Stomach (tissue), 8 donors: ENCODE measurements at regions not wholly inside any gene's neighbourhood (a gene's known extent, or its start where the extent isn't known, plus 50 kb on each side); places are given as distances from the start of the nearest gene placed in this dataset.

Experiments used
- DNase-seq, 2 donors: peaks; one replicate each; pipeline versions ENCODE4 v3.0.0 to v3.0.0-alpha.2; 2013 to 2019
- H3K27ac ChIP-seq, 5 donors: fragments of 200-600 bp in 4 of 5; sonication (generic) in 4 of 5; one replicate each; pipeline ENCODE4 v1.5.1; 2013 to 2019; ENCODE audit warnings: mild to moderate bottlenecking in 1 of 5, moderate library complexity in 1 of 5
- H3K27me3 ChIP-seq, 3 donors: fragments of 200-600 bp; sonication (generic); one replicate each; pipeline ENCODE4 v1.5.1; 2017 to 2019; ENCODE audit warnings: mixed run types in 1 of 3
- H3K36me3 ChIP-seq, 4 donors: fragments of 200-600 bp; sonication (generic); 1 replicate in 3 of 4; 2 replicates in 1 of 4; pipeline ENCODE4 v1.5.1; 2016 to 2019
- H3K4me1 ChIP-seq, 4 donors: fragments of 200-600 bp; sonication (generic); one replicate each; pipeline ENCODE4 v1.5.1; 2016 to 2019
- H3K4me3 ChIP-seq, 4 donors: fragments of 200-600 bp; sonication (generic) in 3 of 4; one replicate each; pipeline ENCODE4 v1.5.1; 2016 to 2019; ENCODE audit warnings: mild to moderate bottlenecking in 1 of 4
- H3K9me3 ChIP-seq, 4 donors: fragments of 200-600 bp; sonication (generic); one replicate each; pipeline ENCODE4 v1.5.1; 2016 to 2019
- CTCF ChIP-seq, 7 experiments: fragments of 450-650 bp in 4 of 7; fragments of 200-600 bp in 3 of 7; sonication (generic) in 3 of 7; IDR thresholded peaks; one replicate each; pipeline ENCODE4 v1.5.1; 2016 to 2019; ENCODE audit warnings: antibody characterized with exemption in 7 of 7, control low read depth in 2 of 7, mild to moderate bottlenecking in 1 of 7
- EP300 ChIP-seq: sonication (generic); formaldehyde crosslinking; IDR thresholded peaks from one replicate; pipeline ENCODE4 v1.6.1; 2017; ENCODE audit warnings: antibody characterized with exemption
- POLR2A ChIP-seq, 4 donors: fragments of 450-650 bp; IDR thresholded peaks; one replicate each; pipeline ENCODE4 v1.6.1; 2016; ENCODE audit warnings: antibody characterized with exemption in 4 of 4, control low read depth in 2 of 4, mild to moderate bottlenecking in 1 of 4, moderate library complexity in 1 of 4
- POLR2AphosphoS5 ChIP-seq, 3 donors: sonication (generic); formaldehyde crosslinking; IDR thresholded peaks; one replicate each; pipeline ENCODE4 v1.6.1; 2016; ENCODE audit warnings: antibody characterized with exemption in 3 of 3
- WGBS, 5 donors: extraction: QIAGEN DNeasy Blood & Tissue Kit in 3 of 5; methylation state at CpG; one replicate each; pipeline versions ENCODE4 v1.1.5 to v1.1.7; 2013 to 2018; 5-methylcytosine and 5-hydroxymethylcytosine counted together
- intact Hi-C: fragments of 100-400 bp; cut with DNase I; formaldehyde crosslinking; loops from one replicate; pipeline ENCODE4 v1.15.1; 2023; ENCODE audit warnings: low total_unique reads
- donor health status: healthy with polysubstance abuse.
- donor health status: Bipolar disorder and iron deficiency.
- donor health status: healthy.

- no peak overlapping the region for H3K4me3 ChIP-seq
- no peaks in the 10 kb centered on the region for H3K4me1 ChIP-seq
- no peaks in the 10 kb centered on the region for H3K27me3 ChIP-seq
- H3K36me3 ChIP-seq: no peaks in the 10 kb centered on the region
- peaks cover 0 to 31% (median 13%) of the 10 kb centered on the region in 4 donors for H3K9me3 ChIP-seq
- no peak overlapping the region for H3K27ac ChIP-seq
- TF ChIP-seq POLR2A (IDR thresholded peaks at IDR 0.05) (no peak), CTCF (IDR thresholded peaks at IDR 0.05) (no peak), POLR2AphosphoS5 (IDR thresholded peaks at IDR 0.05) (no peak), EP300 (no peak)
- DNase-seq: no peak
- 87 to 94% (median 93%) methylated on average over 8 to 17 of the region's 17 CpGs for whole genome bisulfite sequencing, 5 donors
- intact Hi-C loops: no loop called here
Measured at GRCh38 chr6:48983377-48983776, 479.7 kb downstream of the MMUT start.

DNA sequence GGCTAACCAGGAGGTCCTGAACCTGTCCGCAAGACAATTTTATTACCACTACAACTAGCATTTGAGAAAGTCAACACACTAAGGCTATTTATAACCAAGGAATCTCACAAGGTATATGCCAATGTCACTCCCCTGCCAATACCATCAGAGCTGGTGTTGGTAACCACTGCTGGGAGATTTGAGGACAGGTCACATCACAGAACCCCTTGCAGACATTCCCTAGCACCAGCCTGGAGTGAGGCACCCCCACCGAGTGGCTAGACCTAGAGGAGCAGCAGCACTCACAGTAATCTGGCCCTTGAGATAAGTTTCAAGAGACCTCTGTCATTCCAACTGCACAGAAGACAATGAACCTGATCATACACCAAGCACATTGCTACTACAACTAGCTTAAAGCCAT lies 483.2 kb downstream of the MMUT start:
- Histone ChIP-seq H3K4me1 (no peaks in the 10 kb centered on the region), H3K9me3 (peaks cover 0 to 21% (median 10%) of the 10 kb centered on the region in 4 donors), H3K36me3 (no peaks in the 10 kb centered on the region), H3K27me3 (no peaks in the 10 kb centered on the region), H3K4me3 (no peak overlapping the region), H3K27ac (no peak overlapping the region)
- 71 to 90% (median 82%) methylated on average over 2 of the region's 2 CpGs for WGBS, 5 donors
- no peak for DNase-seq
- intact Hi-C loops: no loop called here
- TF ChIP-seq EP300 (no peak), POLR2AphosphoS5 (IDR thresholded peaks at IDR 0.05) (no peak), POLR2A (IDR thresholded peaks at IDR 0.05) (no peak), CTCF (IDR thresholded peaks at IDR 0.05) (no peak)

GRCh38 chr6:48979085-48979484 lies 484.0 kb downstream of the MMUT start:
- intact Hi-C loops: no loop called here
- WGBS, 5 donors: 83 to 91% (median 88%) methylated on average over 8 of the region's 8 CpGs
- no peaks in the 10 kb centered on the region for H3K27me3 ChIP-seq
- peaks cover 0 to 14% (median 8%) of the 10 kb centered on the region in 4 donors for H3K9me3 ChIP-seq
- no peak overlapping the region for H3K27ac ChIP-seq
- DNase-seq: no peak
- no peak for TF ChIP-seq POLR2AphosphoS5 (IDR thresholded peaks at IDR 0.05)
- no peak for TF ChIP-seq POLR2A (IDR thresholded peaks at IDR 0.05)
- TF ChIP-seq CTCF (IDR thresholded peaks at IDR 0.05): no peak
- no peak for TF ChIP-seq EP300
- no peak overlapping the region for H3K4me3 ChIP-seq
- H3K36me3 ChIP-seq: no peaks in the 10 kb centered on the region
- H3K4me1 ChIP-seq: no peaks in the 10 kb centered on the region

DNA sequence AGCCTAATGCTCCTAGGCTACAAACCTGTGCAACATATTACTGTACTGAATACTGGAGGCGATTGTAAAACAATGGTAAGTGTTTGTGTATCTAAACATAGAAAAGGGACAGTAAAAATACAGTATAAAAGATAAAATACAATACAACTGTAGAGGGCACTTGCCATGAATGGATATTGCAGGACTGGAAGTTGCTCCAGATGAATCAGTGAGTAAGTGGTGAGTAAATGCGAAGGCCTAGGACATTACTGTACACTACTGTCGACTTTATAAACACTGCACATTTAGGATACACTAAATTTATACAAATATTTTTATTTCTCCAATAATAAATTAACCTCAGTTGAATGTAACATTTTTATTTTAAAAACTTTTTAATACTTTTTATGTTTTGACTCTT lies 485.0 kb downstream of the MMUT start:
- 75 to 86% (median 82%) methylated on average over 3 of the region's 3 CpGs for WGBS, 5 donors
- TF ChIP-seq POLR2A (IDR thresholded peaks at IDR 0.05): no peak
- no peak for TF ChIP-seq EP300
- no peak for TF ChIP-seq CTCF (IDR thresholded peaks at IDR 0.05)
- no peak for TF ChIP-seq POLR2AphosphoS5 (IDR thresholded peaks at IDR 0.05)

More for the DNA sequence above, 485.0 kb downstream of the MMUT start:
- H3K4me3 ChIP-seq: no peak overlapping the region
- no peak for DNase-seq
- no peaks in the 10 kb centered on the region for H3K36me3 ChIP-seq
- no peaks in the 10 kb centered on the region for H3K4me1 ChIP-seq
- H3K27me3 ChIP-seq: no peaks in the 10 kb centered on the region
- H3K9me3 ChIP-seq: peaks cover 0 to 4% (median 0%) of the 10 kb centered on the region in 4 donors
- intact Hi-C loops: no loop called here
- no peak overlapping the region for H3K27ac ChIP-seq
